ENCODE measurements at regions not wholly inside any gene's neighbourhood (a gene's known extent, or its start where the extent isn't known, plus 50 kb on each side); places are given as distances from the start of the nearest gene placed in this dataset.

DNA sequence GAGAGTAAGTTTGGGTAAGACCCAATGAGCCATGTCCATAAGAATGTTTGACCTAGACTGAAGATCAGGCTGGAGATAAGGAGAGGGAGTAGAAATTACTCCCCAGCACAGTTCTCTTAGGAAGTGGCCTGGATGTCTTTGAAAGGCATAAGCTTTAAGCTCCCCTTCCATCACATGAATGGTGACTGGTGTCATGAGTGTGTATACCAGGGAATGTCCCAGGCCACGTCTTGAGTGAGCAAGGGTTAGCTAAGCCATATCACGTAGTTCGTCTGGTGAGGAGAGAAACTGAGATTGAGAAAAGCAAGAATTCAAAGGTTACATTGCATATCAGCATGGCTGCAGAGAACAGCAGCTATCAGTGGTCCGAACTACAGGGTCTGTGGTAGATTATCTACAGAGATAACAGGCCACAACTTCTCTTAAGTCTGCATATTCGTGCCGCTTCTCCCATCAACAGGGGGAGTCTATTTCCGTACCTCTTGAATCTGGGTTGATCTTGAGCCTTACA is 60.1 kb upstream of the BMP2 start:
- Histone ChIP-seq H3K36me3 (no peaks in the 10 kb centered on the region), H3K4me1 (peaks cover 14% of the 10 kb centered on the region), H3K27ac (no peak overlapping the region), H3K27me3 (no peaks in the 10 kb centered on the region), H3K9me3 (no peaks in the 10 kb centered on the region), H3K4me3 (no peak overlapping the region)
- WGBS = 70% methylated on average over 7 of the region's 7 CpGs
- TF ChIP-seq CTCF (IDR thresholded peaks at IDR 0.05) = no peak
- no peak for DNase-seq (ENCODE audit: low spot score in 2 of 2)

DNA sequence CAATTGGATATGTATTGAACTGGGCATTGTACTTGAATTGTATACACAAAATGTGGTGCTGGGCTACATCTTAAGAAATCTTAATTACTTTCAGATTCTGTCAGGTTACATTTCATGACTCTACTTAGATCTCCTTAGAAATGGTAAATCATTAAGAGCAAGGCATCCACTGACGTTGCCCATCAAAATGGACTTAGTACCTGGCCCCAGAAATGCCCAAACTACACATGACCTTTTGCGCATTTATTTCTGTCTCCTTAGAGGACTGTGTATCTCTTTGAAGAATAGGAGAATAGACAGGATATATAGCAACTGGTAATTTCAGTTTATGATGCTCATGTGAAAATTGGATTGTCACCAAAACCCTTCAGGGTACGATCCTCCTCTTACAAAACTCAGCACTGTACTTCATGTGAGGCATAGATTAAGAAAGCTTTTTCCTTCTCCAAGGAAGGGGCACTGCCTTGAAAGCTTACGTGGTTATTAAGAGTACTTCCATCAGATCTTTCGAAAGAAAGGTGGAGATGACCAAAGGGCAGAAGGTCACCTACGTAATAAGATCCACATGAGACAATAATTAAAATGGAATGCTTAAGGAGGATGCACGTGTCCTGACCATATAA is 61.4 kb upstream of the BMP2 start:
- no peaks in the 10 kb centered on the region for H3K27me3 ChIP-seq
- peaks cover 20% of the 10 kb centered on the region for H3K4me1 ChIP-seq
- H3K9me3 ChIP-seq = no peaks in the 10 kb centered on the region
- no peak overlapping the region for H3K27ac ChIP-seq
- DNase-seq (ENCODE audit: low spot score in 2 of 2) = no peak
- 79% methylated on average over 7 of the region's 7 CpGs for WGBS
- no peak overlapping the region for H3K4me3 ChIP-seq
- TF ChIP-seq POLR2AphosphoS5 (IDR thresholded peaks at IDR 0.05) (no peak), EP300 (IDR thresholded peaks at IDR 0.05) (no peak), CTCF (IDR thresholded peaks at IDR 0.05) (no peak), POLR2A (IDR thresholded peaks at IDR 0.05) (no peak)
- H3K36me3 ChIP-seq = no peaks in the 10 kb centered on the region

- TF ChIP-seq EP300 (IDR thresholded peaks at IDR 0.05) (no peak), POLR2A (IDR thresholded peaks at IDR 0.05) (no peak), POLR2AphosphoS5 (IDR thresholded peaks at IDR 0.05) (no peak), CTCF (IDR thresholded peaks at IDR 0.05) (no peak)
- 82% methylated on average over 6 of the region's 6 CpGs for WGBS
- no peak for DNase-seq (ENCODE audit: low spot score in 2 of 2)
- Histone ChIP-seq H3K27ac (no peak overlapping the region), H3K4me1 (peaks cover 20% of the 10 kb centered on the region), H3K27me3 (no peaks in the 10 kb centered on the region), H3K9me3 (no peaks in the 10 kb centered on the region), H3K36me3 (no peaks in the 10 kb centered on the region), H3K4me3 (no peak overlapping the region)
Observed at GRCh38 chr20:6705106-6705766, 62.2 kb upstream of the BMP2 start.

DNA sequence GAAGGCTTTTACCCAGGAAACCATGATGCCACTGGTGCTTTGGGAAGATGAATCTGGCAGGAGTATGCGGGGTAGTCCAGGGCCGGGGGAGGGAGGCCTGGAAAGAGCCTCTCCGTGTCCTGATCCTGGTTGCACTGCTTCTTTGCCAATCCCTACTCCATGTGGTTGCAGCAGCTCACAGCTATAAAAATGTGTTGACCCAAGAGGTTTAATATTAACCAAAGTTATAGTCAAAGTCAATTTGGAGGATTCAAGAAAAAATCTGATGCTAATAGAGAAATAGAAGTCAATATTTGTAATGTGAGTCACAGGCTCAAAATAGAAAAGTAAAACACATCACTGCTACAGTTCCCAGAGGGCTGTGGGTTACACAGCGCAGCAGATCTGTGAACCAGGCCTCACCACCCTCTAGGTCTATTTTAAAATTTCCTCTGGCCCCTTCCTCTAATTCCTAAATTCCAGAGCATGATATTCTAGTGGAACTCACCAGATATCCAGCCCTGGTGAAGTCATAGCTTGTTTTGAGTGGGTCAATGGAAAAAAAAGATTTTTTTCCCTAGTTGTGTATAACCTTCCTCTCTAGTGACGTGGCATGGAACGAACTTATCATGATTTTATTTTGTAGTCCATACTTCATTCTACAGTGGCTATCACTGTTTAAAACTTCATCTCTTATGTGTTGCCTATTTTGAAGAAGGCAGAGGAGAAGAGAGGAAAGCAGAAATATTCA is 63.2 kb upstream of the BMP2 start:
- H3K27ac ChIP-seq = no peak overlapping the region
- WGBS = 58% methylated on average over 6 of the region's 6 CpGs
- DNase-seq (ENCODE audit: low spot score in 2 of 2) = no peak
- no peak overlapping the region for H3K4me3 ChIP-seq
- H3K36me3 ChIP-seq = no peaks in the 10 kb centered on the region
- no peaks in the 10 kb centered on the region for H3K27me3 ChIP-seq
- no peaks in the 10 kb centered on the region for H3K9me3 ChIP-seq
- TF ChIP-seq EP300 (IDR thresholded peaks at IDR 0.05) = no peak
- TF ChIP-seq POLR2A (IDR thresholded peaks at IDR 0.05) = no peak
- TF ChIP-seq POLR2AphosphoS5 (IDR thresholded peaks at IDR 0.05) = no peak
- no peak for TF ChIP-seq CTCF (IDR thresholded peaks at IDR 0.05)
- H3K4me1 ChIP-seq = peaks cover 23% of the 10 kb centered on the region

DNA sequence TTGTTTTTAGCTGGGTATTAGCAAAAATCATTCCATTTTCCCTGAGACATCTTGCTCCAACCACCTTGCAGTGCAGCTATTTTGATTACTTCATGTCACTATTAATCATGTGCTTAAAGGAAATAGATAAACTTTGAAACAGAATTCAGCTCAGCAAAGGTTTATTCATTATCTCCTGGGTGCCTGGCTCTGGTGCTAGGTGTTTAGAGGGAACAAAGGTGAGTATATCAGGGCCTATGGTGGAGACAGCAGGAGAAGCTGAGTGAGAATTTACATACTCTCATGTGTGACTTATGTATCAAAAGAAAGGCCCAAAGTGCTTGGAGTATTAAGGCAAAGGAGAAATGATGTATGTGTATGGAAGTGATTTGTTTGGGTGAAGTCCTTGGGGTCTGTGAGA is 63.8 kb upstream of the BMP2 start:
- DNase-seq (ENCODE audit: low spot score in 2 of 2) = no peak
- no peaks in the 10 kb centered on the region for H3K9me3 ChIP-seq
- peaks cover 24% of the 10 kb centered on the region for H3K4me1 ChIP-seq
- no peak overlapping the region for H3K4me3 ChIP-seq
- H3K36me3 ChIP-seq = no peaks in the 10 kb centered on the region
- H3K27ac ChIP-seq = no peak overlapping the region
- no peaks in the 10 kb centered on the region for H3K27me3 ChIP-seq
- TF ChIP-seq EP300 (IDR thresholded peaks at IDR 0.05) (no peak), POLR2AphosphoS5 (IDR thresholded peaks at IDR 0.05) (no peak), CTCF (IDR thresholded peaks at IDR 0.05) (no peak), POLR2A (IDR thresholded peaks at IDR 0.05) (no peak)

All from suprapubic skin (tissue), 4 donors.